ENCODE measurements at regions not wholly inside any gene's neighbourhood (a gene's known extent, or its start where the extent isn't known, plus 50 kb on each side); places are given as distances from the start of the nearest gene placed in this dataset.
"Not testable (repeated sequence)": the region's sequence is repeated elsewhere in the genome, so short reads cannot be mapped to it uniquely, and the experiment has no call there.

GRCh38 chr7:112540839-112541577, 60.2 kb downstream of the LSMEM1 start:
- H3K4me3 ChIP-seq: no peak overlapping the region
- H3K9me3 ChIP-seq: no peaks in the 10 kb centered on the region
- DNase-seq: no peak
- no peaks in the 10 kb centered on the region for H3K36me3 ChIP-seq
- no peaks in the 10 kb centered on the region for H3K27me3 ChIP-seq

GRCh38 chr7:112546723-112547513, 66.1 kb downstream of the LSMEM1 start:
- no peaks in the 10 kb centered on the region for H3K36me3 ChIP-seq
- H3K27me3 ChIP-seq: no peaks in the 10 kb centered on the region
- H3K9me3 ChIP-seq: no peaks in the 10 kb centered on the region
- no peak overlapping the region for H3K4me3 ChIP-seq
- DNase-seq: no peak

DNA sequence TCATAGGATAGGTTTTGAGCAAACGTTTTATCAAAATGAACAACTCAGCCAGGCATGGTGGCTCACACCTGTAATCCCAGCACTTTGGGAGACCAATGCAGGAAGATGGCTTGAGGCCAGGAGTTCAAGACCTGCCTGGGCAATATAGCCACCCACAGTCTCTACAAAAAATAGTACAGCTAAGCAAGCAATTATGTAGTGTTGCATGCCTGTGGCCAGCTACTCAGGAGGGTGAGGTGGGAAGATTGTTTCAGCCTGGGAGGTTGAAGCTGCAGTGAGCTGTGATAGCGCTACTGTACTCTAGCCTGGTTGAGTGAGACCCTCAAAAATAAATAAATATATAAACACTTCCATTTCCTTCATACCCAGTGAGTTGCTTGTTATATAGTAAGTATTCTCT, 67.1 kb downstream of the LSMEM1 start:
- Histone ChIP-seq H3K4me3 (no peak overlapping the region), H3K27me3 (no peaks in the 10 kb centered on the region), H3K36me3 (no peaks in the 10 kb centered on the region), H3K9me3 (no peaks in the 10 kb centered on the region)
- no peak for DNase-seq

- Histone ChIP-seq H3K36me3 (no peaks in the 10 kb centered on the region), H3K9me3 (no peaks in the 10 kb centered on the region), H3K4me3 (no peak overlapping the region), H3K27me3 (no peaks in the 10 kb centered on the region)
- no peak for DNase-seq
Observed at GRCh38 chr7:112550468-112551060, 69.8 kb downstream of the LSMEM1 start.

GRCh38 chr7:112551521-112551920, 70.7 kb downstream of the LSMEM1 start:
- not testable (repeated sequence) for H3K36me3 ChIP-seq, H3K4me3 ChIP-seq, H3K27me3 ChIP-seq, H3K9me3 ChIP-seq, DNase-seq

DNA sequence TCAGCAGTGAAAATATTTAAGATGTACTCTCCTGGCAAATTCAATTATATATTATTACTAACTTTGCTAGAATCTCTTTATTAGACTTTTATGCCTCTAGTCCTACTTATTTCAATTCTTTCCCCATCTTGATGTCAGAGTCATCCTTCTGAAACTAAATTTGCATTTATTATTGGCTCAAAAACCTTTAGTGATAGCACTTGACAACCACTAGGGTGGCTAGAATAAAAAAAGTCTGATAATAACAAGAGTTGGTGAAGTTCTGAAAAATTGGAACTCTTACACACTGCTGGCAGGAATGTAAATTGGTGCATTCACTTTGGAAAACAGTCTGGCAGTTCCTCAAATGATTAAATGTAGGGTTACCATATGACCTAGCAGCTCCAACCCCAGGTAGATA, 73.8 kb downstream of the LSMEM1 start:
- Histone ChIP-seq H3K27me3 (no peaks in the 10 kb centered on the region), H3K9me3 (no peaks in the 10 kb centered on the region), H3K4me3 (no peak overlapping the region), H3K36me3 (no peaks in the 10 kb centered on the region)
- no peak for DNase-seq

DNA sequence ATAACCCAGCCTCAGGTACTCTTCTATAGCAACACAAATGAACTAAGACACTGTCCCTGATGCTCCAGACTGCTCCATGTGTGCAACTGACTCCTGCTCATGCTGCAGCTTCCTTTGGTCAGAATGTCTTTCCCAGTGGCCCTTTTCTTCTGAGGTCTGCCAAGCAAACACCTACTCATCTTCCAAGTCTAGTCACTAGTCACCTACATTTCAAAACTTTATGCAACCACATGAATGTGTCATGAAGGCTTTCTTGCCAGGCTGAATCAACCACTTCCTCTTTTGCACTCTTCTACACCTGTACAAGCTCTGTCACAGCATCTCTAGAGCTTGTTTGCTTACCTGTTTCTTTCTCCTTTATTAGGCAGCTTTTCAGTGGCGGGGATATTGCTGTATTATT, 75.8 kb downstream of the LSMEM1 start:
- H3K27me3 ChIP-seq: no peaks in the 10 kb centered on the region
- H3K4me3 ChIP-seq: no peak overlapping the region
- DNase-seq: no peak
- H3K36me3 ChIP-seq: no peaks in the 10 kb centered on the region
- no peaks in the 10 kb centered on the region for H3K9me3 ChIP-seq

DNA sequence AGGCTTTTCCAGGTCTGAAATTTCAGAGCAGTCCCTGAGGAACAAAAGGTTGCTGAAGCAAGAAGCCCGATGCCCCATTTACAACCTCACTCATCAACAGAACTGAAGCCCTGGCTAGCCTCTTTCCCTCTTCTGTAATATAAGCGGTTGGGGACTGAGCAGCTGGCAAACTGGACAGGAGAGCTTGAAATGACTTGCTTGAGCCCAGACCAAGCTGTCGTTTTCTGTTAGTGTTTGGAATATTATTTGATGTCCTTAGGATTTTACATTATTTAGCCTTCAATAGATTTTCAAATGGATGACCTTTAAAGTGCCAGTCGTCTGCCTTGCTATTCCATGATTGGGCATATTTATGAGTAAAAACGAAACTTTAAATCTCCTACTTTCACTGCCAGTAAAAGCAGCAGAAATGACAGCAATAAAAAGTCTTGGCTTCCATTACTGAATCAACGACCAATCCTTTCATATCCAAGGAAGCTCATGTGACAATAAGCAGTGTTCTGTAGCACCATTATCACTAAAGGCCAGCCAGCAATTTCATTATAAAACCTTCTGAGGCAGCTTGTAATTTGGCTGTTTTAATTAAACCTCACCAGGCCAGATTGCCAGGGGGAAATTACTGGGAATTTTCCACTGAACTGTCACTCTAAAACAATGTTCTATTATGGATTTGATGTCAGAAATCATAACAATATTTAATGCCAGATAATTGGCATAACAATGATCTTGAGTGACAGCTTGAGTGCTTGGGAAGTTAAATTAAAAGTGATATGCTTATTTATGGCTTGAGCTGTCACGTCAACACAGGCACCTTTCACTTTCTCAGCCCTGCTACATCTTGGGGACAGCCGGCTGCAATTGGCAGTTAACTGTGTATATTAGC, 85.9 kb downstream of the LSMEM1 start:
- H3K27me3 ChIP-seq: no peaks in the 10 kb centered on the region
- no peaks in the 10 kb centered on the region for H3K36me3 ChIP-seq
- no peaks in the 10 kb centered on the region for H3K9me3 ChIP-seq
- H3K4me3 ChIP-seq: no peak overlapping the region
- DNase-seq: no peak

DNA sequence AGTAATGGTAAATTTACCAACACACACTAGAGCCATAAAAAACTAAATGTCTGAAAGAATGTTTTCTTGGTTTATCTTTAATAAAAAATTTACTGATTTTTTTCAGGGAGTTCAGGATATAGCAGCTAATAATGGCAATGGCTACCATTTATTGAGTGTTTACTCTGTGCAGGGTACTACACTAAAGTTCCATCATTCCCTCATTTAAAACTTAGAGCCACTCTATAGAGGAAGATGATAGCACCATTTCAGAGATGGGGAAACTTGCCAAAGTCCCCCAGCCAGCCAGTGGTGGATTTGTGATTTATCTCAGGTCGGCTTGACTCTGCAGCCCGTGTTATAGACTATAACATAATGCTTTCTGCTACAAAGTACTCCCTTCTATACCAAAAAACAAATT, 86.6 kb downstream of the LSMEM1 start:
- Histone ChIP-seq H3K4me3 (no peak overlapping the region), H3K9me3 (no peaks in the 10 kb centered on the region), H3K27me3 (no peaks in the 10 kb centered on the region), H3K36me3 (no peaks in the 10 kb centered on the region)
- DNase-seq: no peak

- H3K9me3 ChIP-seq: no peaks in the 10 kb centered on the region
- no peak for DNase-seq
- H3K27me3 ChIP-seq: no peaks in the 10 kb centered on the region
- H3K4me3 ChIP-seq: no peak overlapping the region
- no peaks in the 10 kb centered on the region for H3K36me3 ChIP-seq
Observed at GRCh38 chr7:112571852-112572607, 91.2 kb downstream of the LSMEM1 start.

GRCh38 chr7:112572669-112573301, 92.0 kb downstream of the LSMEM1 start:
- no peaks in the 10 kb centered on the region for H3K9me3 ChIP-seq
- H3K36me3 ChIP-seq: no peaks in the 10 kb centered on the region
- no peak for DNase-seq

GRCh38 chr7:112573302-112574039, 92.7 kb downstream of the LSMEM1 start:
- Histone ChIP-seq H3K36me3 (no peaks in the 10 kb centered on the region), H3K9me3 (no peaks in the 10 kb centered on the region), H3K27me3 (no peaks in the 10 kb centered on the region), H3K4me3 (no peak overlapping the region)
- no peak for DNase-seq

More at GRCh38 chr7:112572669-112573301, 92.0 kb downstream of the LSMEM1 start:
- Histone ChIP-seq H3K4me3 (no peak overlapping the region), H3K27me3 (no peaks in the 10 kb centered on the region)

- Histone ChIP-seq H3K36me3 (no peaks in the 10 kb centered on the region), H3K9me3 (no peaks in the 10 kb centered on the region)
- no peak for DNase-seq
Observed at GRCh38 chr7:112575864-112576263, 95.1 kb downstream of the LSMEM1 start.

DNA sequence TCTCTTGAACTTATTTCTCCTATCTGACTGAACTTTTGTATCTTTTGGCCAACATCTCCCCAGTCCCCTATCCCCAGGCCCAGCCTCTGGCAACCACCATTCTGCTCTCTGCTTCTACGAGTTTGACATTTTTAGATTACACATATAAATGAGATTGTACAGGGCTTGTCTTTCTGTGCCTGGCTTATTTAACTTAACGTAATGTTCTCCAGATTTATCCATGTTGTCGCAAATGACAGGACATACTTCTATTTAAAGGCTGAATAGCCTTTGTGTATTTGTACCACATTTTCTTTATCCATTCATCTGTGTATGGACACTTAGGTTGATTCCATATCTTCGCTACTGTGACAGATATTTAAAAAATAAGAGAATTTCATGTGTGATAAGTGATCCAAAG, 98.6 kb downstream of the LSMEM1 start:
- DNase-seq: no peak
- Histone ChIP-seq H3K36me3 (no peaks in the 10 kb centered on the region), H3K9me3 (no peaks in the 10 kb centered on the region), H3K27me3 (no peaks in the 10 kb centered on the region), H3K4me3 (no peak overlapping the region)

More at GRCh38 chr7:112575864-112576263, 95.1 kb downstream of the LSMEM1 start:
- Histone ChIP-seq H3K4me3 (no peak overlapping the region), H3K27me3 (no peaks in the 10 kb centered on the region)

DNA sequence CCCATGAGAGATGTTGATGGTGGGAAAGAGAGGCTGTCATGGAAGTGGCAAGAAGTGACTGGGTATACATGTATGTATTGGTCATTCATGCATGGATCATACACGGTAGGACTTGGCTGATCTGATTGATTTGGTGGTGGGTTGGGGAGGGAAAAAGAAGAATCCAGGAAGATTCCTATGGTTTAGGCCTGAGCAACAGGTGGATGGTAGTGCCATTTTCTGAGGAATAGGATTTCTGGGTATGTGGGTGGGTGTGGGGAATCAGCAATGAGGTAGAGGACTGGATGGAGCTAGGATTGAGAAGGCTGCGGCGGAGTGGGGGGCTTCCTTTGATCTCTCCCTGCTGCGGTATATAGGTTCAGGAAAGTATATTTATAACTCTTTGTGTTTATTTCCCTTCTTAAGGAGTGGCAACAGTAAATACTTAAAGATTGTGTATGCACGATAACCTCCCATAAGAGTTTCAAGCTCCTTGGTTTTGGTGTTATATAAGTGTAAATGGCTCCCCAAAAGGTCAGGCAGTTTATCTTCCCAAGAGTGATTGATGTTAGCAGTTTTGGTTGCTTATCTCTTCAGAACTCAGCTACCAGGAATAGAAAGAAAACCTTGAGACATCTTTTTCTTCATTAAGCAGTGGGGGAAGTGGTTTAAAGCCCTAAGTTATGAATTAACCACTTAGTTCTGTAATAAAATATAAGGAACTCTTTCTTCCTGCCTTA, 100.1 kb downstream of the LSMEM1 start:
- Histone ChIP-seq H3K36me3 (no peaks in the 10 kb centered on the region), H3K4me3 (no peak overlapping the region), H3K27me3 (no peaks in the 10 kb centered on the region), H3K9me3 (no peaks in the 10 kb centered on the region)
- DNase-seq: no peak

All from MG63 (cell line).